Duodenal mucosa (tissue), 2 donors: ENCODE measurements at regions not wholly inside any gene's neighbourhood (a gene's known extent, or its start where the extent isn't known, plus 50 kb on each side); places are given as distances from the start of the nearest gene placed in this dataset.

Experiments
- H3K27ac ChIP-seq: one replicate; pipeline ENCODE4 v1.7.0; 2013; ENCODE audit warnings: low read depth, low read length
- H3K27me3 ChIP-seq, 2 donors: one replicate each; pipeline ENCODE4 v1.7.0; 2013; ENCODE audit warnings: low read length in 2 of 2, control low read depth in 1 of 2; ENCODE audit not compliant: insufficient read depth in 2 of 2, control insufficient read depth in 1 of 2
- H3K36me3 ChIP-seq, 2 donors: one replicate each; pipeline ENCODE4 v1.7.0; 2013; ENCODE audit warnings: low read length in 2 of 2, control low read depth in 1 of 2; ENCODE audit not compliant: insufficient read depth in 2 of 2, control insufficient read depth in 1 of 2
- H3K4me1 ChIP-seq, 2 donors: one replicate each; pipeline ENCODE4 v1.7.0; 2013; ENCODE audit warnings: low read length in 2 of 2, control low read depth in 1 of 2; ENCODE audit not compliant: insufficient read depth in 2 of 2, control insufficient read depth in 1 of 2
- H3K4me3 ChIP-seq, 2 donors: one replicate each; pipeline ENCODE4 v1.7.0; 2013; ENCODE audit warnings: low read length in 2 of 2, low read depth in 1 of 2
- H3K9ac ChIP-seq, 2 donors: one replicate each; pipeline ENCODE4 v1.7.0; 2013; ENCODE audit warnings: low read length in 2 of 2, low read depth in 1 of 2
- H3K9me3 ChIP-seq, 2 donors: one replicate each; pipeline ENCODE4 v1.7.0; 2013; ENCODE audit warnings: low read length in 2 of 2, control low read depth in 1 of 2; ENCODE audit not compliant: control insufficient read depth in 1 of 2

- Histone ChIP-seq H3K9me3 (no peaks in the 10 kb centered on the region), H3K27ac (no peak overlapping the region), H3K36me3 (no peaks in the 10 kb centered on the region), H3K9ac (no peak overlapping the region), H3K4me3 (no peak overlapping the region), H3K27me3 (no peaks in the 10 kb centered on the region), H3K4me1 (peaks cover 4 to 7% of the 10 kb centered on the region in 2 donors)
Measured at GRCh38 chr2:19575641-19576040, 217.2 kb upstream of the OSR1 start.

- Histone ChIP-seq H3K9ac (no peak overlapping the region), H3K4me3 (no peak overlapping the region), H3K27ac (no peak overlapping the region), H3K27me3 (no peaks in the 10 kb centered on the region), H3K36me3 (no peaks in the 10 kb centered on the region), H3K4me1 (peaks cover 4 to 7% of the 10 kb centered on the region in 2 donors), H3K9me3 (no peaks in the 10 kb centered on the region)
Measured at GRCh38 chr2:19574778-19575260, 216.4 kb upstream of the OSR1 start.

- H3K9me3 ChIP-seq: no peaks in the 10 kb centered on the region
- H3K9ac ChIP-seq: no peak overlapping the region
- H3K27ac ChIP-seq: no peak overlapping the region
- H3K4me3 ChIP-seq: no peak overlapping the region
- H3K36me3 ChIP-seq: no peaks in the 10 kb centered on the region
- H3K4me1 ChIP-seq: peaks cover 8 to 12% of the 10 kb centered on the region in 2 donors
- H3K27me3 ChIP-seq: no peaks in the 10 kb centered on the region
Measured at GRCh38 chr2:19573784-19574183, 215.4 kb upstream of the OSR1 start.

GRCh38 chr2:19571773-19572172, 213.3 kb upstream of the OSR1 start:
- Histone ChIP-seq H3K4me3 (no peak overlapping the region), H3K9ac (no peak overlapping the region), H3K4me1 (peaks cover 8 to 12% of the 10 kb centered on the region in 2 donors), H3K27ac (no peak overlapping the region), H3K27me3 (no peaks in the 10 kb centered on the region), H3K36me3 (no peaks in the 10 kb centered on the region), H3K9me3 (no peaks in the 10 kb centered on the region)

- H3K27ac ChIP-seq: no peak overlapping the region
- H3K36me3 ChIP-seq: no peaks in the 10 kb centered on the region
- no peak overlapping the region for H3K4me3 ChIP-seq
- no peaks in the 10 kb centered on the region for H3K27me3 ChIP-seq
- H3K9me3 ChIP-seq: no peaks in the 10 kb centered on the region
- no peak overlapping the region for H3K9ac ChIP-seq
- H3K4me1 ChIP-seq: peaks cover 4 to 6% of the 10 kb centered on the region in 2 donors
Measured at GRCh38 chr2:19569300-19569791, 210.9 kb upstream of the OSR1 start.

GRCh38 chr2:19568809-19569208, 210.4 kb upstream of the OSR1 start:
- peaks cover 4 to 6% of the 10 kb centered on the region in 2 donors for H3K4me1 ChIP-seq
- H3K27me3 ChIP-seq: no peaks in the 10 kb centered on the region
- no peak overlapping the region for H3K27ac ChIP-seq
- H3K9ac ChIP-seq: no peak overlapping the region
- H3K9me3 ChIP-seq: no peaks in the 10 kb centered on the region
- H3K4me3 ChIP-seq: no peak overlapping the region
- no peaks in the 10 kb centered on the region for H3K36me3 ChIP-seq

- Histone ChIP-seq H3K4me1 (no peaks in the 10 kb centered on the region), H3K4me3 (no peak overlapping the region), H3K9me3 (no peaks in the 10 kb centered on the region), H3K27ac (no peak overlapping the region), H3K36me3 (no peaks in the 10 kb centered on the region), H3K27me3 (no peaks in the 10 kb centered on the region), H3K9ac (no peak overlapping the region)
Measured at GRCh38 chr2:19560785-19561184, 202.4 kb upstream of the OSR1 start.

- H3K27me3 ChIP-seq: no peaks in the 10 kb centered on the region
- H3K36me3 ChIP-seq: no peaks in the 10 kb centered on the region
- H3K9ac ChIP-seq: no peak overlapping the region
- H3K9me3 ChIP-seq: no peaks in the 10 kb centered on the region
- no peaks in the 10 kb centered on the region for H3K4me1 ChIP-seq
- no peak overlapping the region for H3K27ac ChIP-seq
- no peak overlapping the region for H3K4me3 ChIP-seq
Measured at GRCh38 chr2:19559596-19560240, 201.3 kb upstream of the OSR1 start.

GRCh38 chr2:19556648-19557047, 198.2 kb upstream of the OSR1 start:
- Histone ChIP-seq H3K4me1 (no peaks in the 10 kb centered on the region), H3K9ac (no peak overlapping the region), H3K9me3 (no peaks in the 10 kb centered on the region), H3K36me3 (no peaks in the 10 kb centered on the region), H3K27ac (no peak overlapping the region), H3K4me3 (no peak overlapping the region), H3K27me3 (no peaks in the 10 kb centered on the region)

GRCh38 chr2:19554520-19554919, 196.1 kb upstream of the OSR1 start:
- H3K27me3 ChIP-seq: no peaks in the 10 kb centered on the region
- no peaks in the 10 kb centered on the region for H3K9me3 ChIP-seq
- no peaks in the 10 kb centered on the region for H3K36me3 ChIP-seq
- no peak overlapping the region for H3K4me3 ChIP-seq
- no peak overlapping the region for H3K9ac ChIP-seq
- no peaks in the 10 kb centered on the region for H3K4me1 ChIP-seq
- H3K27ac ChIP-seq: no peak overlapping the region
